ENCODE measurements at regions not wholly inside any gene's neighbourhood (a gene's known extent, or its start where the extent isn't known, plus 50 kb on each side); places are given as distances from the start of the nearest gene placed in this dataset.

- DNase-seq (ENCODE audit: low read depth in 6 of 9, low spot score in 9 of 9) = no peak
- WGBS = 85% methylated on average over 2 of the region's 2 CpGs
- H3K27ac ChIP-seq (ENCODE audit: low read depth in 1 of 2, low read length in 1 of 2) = no peak overlapping the region
- H3K27me3 ChIP-seq (ENCODE audit: control insufficient read depth in 2 of 2, insufficient read depth in 1 of 2, low read length in 1 of 2) = no peaks in the 10 kb centered on the region
- no peaks in the 10 kb centered on the region for H3K36me3 ChIP-seq (ENCODE audit: control insufficient read depth in 2 of 2, insufficient read depth in 2 of 2, low read length in 1 of 2)
- H3K9me3 ChIP-seq (ENCODE audit: control insufficient read depth in 2 of 2, insufficient read depth in 1 of 2, low read length in 1 of 2) = no peaks in the 10 kb centered on the region
- H3K4me1 ChIP-seq (ENCODE audit: control insufficient read depth in 2 of 2, insufficient read depth in 2 of 2, low read length in 2 of 2) = no peaks in the 10 kb centered on the region
- H3K4me3 ChIP-seq (ENCODE audit: low read length in 2 of 2) = no peak overlapping the region
These were observed 363.8 kb downstream of the NPHP4 start for GRCh38 chr1:5628416-5628815.

GRCh38 chr1:5623399-5623798, 368.8 kb downstream of the NPHP4 start:
- no peak for DNase-seq (ENCODE audit: low read depth in 6 of 9, low spot score in 9 of 9)
- Histone ChIP-seq H3K4me1 (ENCODE audit: control insufficient read depth in 2 of 2, insufficient read depth in 2 of 2, low read length in 2 of 2) (no peaks in the 10 kb centered on the region), H3K27ac (ENCODE audit: low read depth in 1 of 2, low read length in 1 of 2) (no peak overlapping the region), H3K4me3 (ENCODE audit: low read length in 2 of 2) (no peak overlapping the region), H3K36me3 (ENCODE audit: control insufficient read depth in 2 of 2, insufficient read depth in 2 of 2, low read length in 1 of 2) (no peaks in the 10 kb centered on the region), H3K27me3 (ENCODE audit: control insufficient read depth in 2 of 2, insufficient read depth in 1 of 2, low read length in 1 of 2) (no peaks in the 10 kb centered on the region), H3K9me3 (ENCODE audit: control insufficient read depth in 2 of 2, insufficient read depth in 1 of 2, low read length in 1 of 2) (no peaks in the 10 kb centered on the region)
- WGBS = 75% methylated on average over 6 of the region's 6 CpGs

- Histone ChIP-seq H3K36me3 (ENCODE audit: control insufficient read depth in 2 of 2, insufficient read depth in 2 of 2, low read length in 1 of 2) (no peaks in the 10 kb centered on the region), H3K4me3 (ENCODE audit: low read length in 2 of 2) (no peak overlapping the region), H3K27ac (ENCODE audit: low read depth in 1 of 2, low read length in 1 of 2) (no peak overlapping the region), H3K4me1 (ENCODE audit: control insufficient read depth in 2 of 2, insufficient read depth in 2 of 2, low read length in 2 of 2) (no peaks in the 10 kb centered on the region), H3K27me3 (ENCODE audit: control insufficient read depth in 2 of 2, insufficient read depth in 1 of 2, low read length in 1 of 2) (no peaks in the 10 kb centered on the region), H3K9me3 (ENCODE audit: control insufficient read depth in 2 of 2, insufficient read depth in 1 of 2, low read length in 1 of 2) (no peaks in the 10 kb centered on the region)
- DNase-seq (ENCODE audit: low read depth in 6 of 9, low spot score in 9 of 9) = no peak
- WGBS = 92% methylated on average over 7 of the region's 7 CpGs
These were observed 369.8 kb downstream of the NPHP4 start for GRCh38 chr1:5622412-5622811.

GRCh38 chr1:5621692-5622091, 370.5 kb downstream of the NPHP4 start:
- Histone ChIP-seq H3K4me3 (ENCODE audit: low read length in 2 of 2) (no peak overlapping the region), H3K4me1 (ENCODE audit: control insufficient read depth in 2 of 2, insufficient read depth in 2 of 2, low read length in 2 of 2) (no peaks in the 10 kb centered on the region), H3K27ac (ENCODE audit: low read depth in 1 of 2, low read length in 1 of 2) (no peak overlapping the region), H3K9me3 (ENCODE audit: control insufficient read depth in 2 of 2, insufficient read depth in 1 of 2, low read length in 1 of 2) (no peaks in the 10 kb centered on the region), H3K36me3 (ENCODE audit: control insufficient read depth in 2 of 2, insufficient read depth in 2 of 2, low read length in 1 of 2) (no peaks in the 10 kb centered on the region), H3K27me3 (ENCODE audit: control insufficient read depth in 2 of 2, insufficient read depth in 1 of 2, low read length in 1 of 2) (no peaks in the 10 kb centered on the region)
- WGBS = 84% methylated on average over 8 of the region's 8 CpGs
- no peak for DNase-seq (ENCODE audit: low read depth in 6 of 9, low spot score in 9 of 9)

GRCh38 chr1:5620997-5621396, 371.2 kb downstream of the NPHP4 start:
- Histone ChIP-seq H3K27ac (ENCODE audit: low read depth in 1 of 2, low read length in 1 of 2) (no peak overlapping the region), H3K36me3 (ENCODE audit: control insufficient read depth in 2 of 2, insufficient read depth in 2 of 2, low read length in 1 of 2) (no peaks in the 10 kb centered on the region), H3K4me3 (ENCODE audit: low read length in 2 of 2) (no peak overlapping the region), H3K9me3 (ENCODE audit: control insufficient read depth in 2 of 2, insufficient read depth in 1 of 2, low read length in 1 of 2) (no peaks in the 10 kb centered on the region), H3K4me1 (ENCODE audit: control insufficient read depth in 2 of 2, insufficient read depth in 2 of 2, low read length in 2 of 2) (no peaks in the 10 kb centered on the region), H3K27me3 (ENCODE audit: control insufficient read depth in 2 of 2, insufficient read depth in 1 of 2, low read length in 1 of 2) (no peaks in the 10 kb centered on the region)
- no peak for DNase-seq (ENCODE audit: low read depth in 6 of 9, low spot score in 9 of 9)
- 18% methylated on average over 3 of the region's 3 CpGs for WGBS

- Histone ChIP-seq H3K4me3 (ENCODE audit: low read length in 2 of 2) (no peak overlapping the region), H3K36me3 (ENCODE audit: control insufficient read depth in 2 of 2, insufficient read depth in 2 of 2, low read length in 1 of 2) (no peaks in the 10 kb centered on the region), H3K27me3 (ENCODE audit: control insufficient read depth in 2 of 2, insufficient read depth in 1 of 2, low read length in 1 of 2) (no peaks in the 10 kb centered on the region), H3K27ac (ENCODE audit: low read depth in 1 of 2, low read length in 1 of 2) (no peak overlapping the region), H3K4me1 (ENCODE audit: control insufficient read depth in 2 of 2, insufficient read depth in 2 of 2, low read length in 2 of 2) (no peaks in the 10 kb centered on the region), H3K9me3 (ENCODE audit: control insufficient read depth in 2 of 2, insufficient read depth in 1 of 2, low read length in 1 of 2) (no peaks in the 10 kb centered on the region)
- 94% methylated on average over 3 of the region's 3 CpGs for WGBS
- no peak for DNase-seq (ENCODE audit: low read depth in 6 of 9, low spot score in 9 of 9)
These were observed 371.8 kb downstream of the NPHP4 start for GRCh38 chr1:5620418-5620817.

GRCh38 chr1:5619469-5619868, 372.8 kb downstream of the NPHP4 start:
- no peaks in the 10 kb centered on the region for H3K9me3 ChIP-seq (ENCODE audit: control insufficient read depth in 2 of 2, insufficient read depth in 1 of 2, low read length in 1 of 2)
- H3K27me3 ChIP-seq (ENCODE audit: control insufficient read depth in 2 of 2, insufficient read depth in 1 of 2, low read length in 1 of 2) = no peaks in the 10 kb centered on the region
- H3K36me3 ChIP-seq (ENCODE audit: control insufficient read depth in 2 of 2, insufficient read depth in 2 of 2, low read length in 1 of 2) = no peaks in the 10 kb centered on the region
- no peak overlapping the region for H3K27ac ChIP-seq (ENCODE audit: low read depth in 1 of 2, low read length in 1 of 2)
- 85% methylated on average over 1 of the region's 1 CpG for WGBS
- no peak overlapping the region for H3K4me3 ChIP-seq (ENCODE audit: low read length in 2 of 2)
- no peak for DNase-seq (ENCODE audit: low read depth in 6 of 9, low spot score in 9 of 9)
- H3K4me1 ChIP-seq (ENCODE audit: control insufficient read depth in 2 of 2, insufficient read depth in 2 of 2, low read length in 2 of 2) = no peaks in the 10 kb centered on the region

GRCh38 chr1:5617546-5617945, 374.7 kb downstream of the NPHP4 start:
- 51% methylated on average over 15 of the region's 15 CpGs for WGBS
- no peak for DNase-seq (ENCODE audit: low read depth in 6 of 9, low spot score in 9 of 9)
- no peaks in the 10 kb centered on the region for H3K4me1 ChIP-seq (ENCODE audit: control insufficient read depth in 2 of 2, insufficient read depth in 2 of 2, low read length in 2 of 2)
- no peaks in the 10 kb centered on the region for H3K36me3 ChIP-seq (ENCODE audit: control insufficient read depth in 2 of 2, insufficient read depth in 2 of 2, low read length in 1 of 2)
- H3K9me3 ChIP-seq (ENCODE audit: control insufficient read depth in 2 of 2, insufficient read depth in 1 of 2, low read length in 1 of 2) = no peaks in the 10 kb centered on the region
- no peaks in the 10 kb centered on the region for H3K27me3 ChIP-seq (ENCODE audit: control insufficient read depth in 2 of 2, insufficient read depth in 1 of 2, low read length in 1 of 2)
- no peak overlapping the region for H3K27ac ChIP-seq (ENCODE audit: low read depth in 1 of 2, low read length in 1 of 2)
- no peak overlapping the region for H3K4me3 ChIP-seq (ENCODE audit: low read length in 2 of 2)

- DNase-seq (ENCODE audit: low read depth in 6 of 9, low spot score in 9 of 9) = no peak
- Histone ChIP-seq H3K4me3 (ENCODE audit: low read length in 2 of 2) (no peak overlapping the region), H3K4me1 (ENCODE audit: control insufficient read depth in 2 of 2, insufficient read depth in 2 of 2, low read length in 2 of 2) (no peaks in the 10 kb centered on the region), H3K27ac (ENCODE audit: low read depth in 1 of 2, low read length in 1 of 2) (no peak overlapping the region), H3K36me3 (ENCODE audit: control insufficient read depth in 2 of 2, insufficient read depth in 2 of 2, low read length in 1 of 2) (no peaks in the 10 kb centered on the region), H3K9me3 (ENCODE audit: control insufficient read depth in 2 of 2, insufficient read depth in 1 of 2, low read length in 1 of 2) (no peaks in the 10 kb centered on the region), H3K27me3 (ENCODE audit: control insufficient read depth in 2 of 2, insufficient read depth in 1 of 2, low read length in 1 of 2) (no peaks in the 10 kb centered on the region)
- WGBS = 71% methylated on average over 6 of the region's 6 CpGs
These were observed 375.1 kb downstream of the NPHP4 start for GRCh38 chr1:5617179-5617520.

Measured in thymus (tissue), 11 donors.